GM18505 (cell line): ENCODE measurements at regions not wholly inside any gene's neighbourhood (a gene's known extent, or its start where the extent isn't known, plus 50 kb on each side); places are given as distances from the start of the nearest gene placed in this dataset.
"Not testable (repeated sequence)": the region's sequence is repeated elsewhere in the genome, so short reads cannot be mapped to it uniquely, and the experiment has no call there.

Experiments used
- ATAC-seq: cut with Tn5 transposase; IDR thresholded peaks from one replicate; pipeline ENCODE4 v1.9.1; 2021; ENCODE audit not compliant: unreplicated experiment
- POLR2A ChIP-seq: IDR thresholded peaks from 4 replicates; pipeline ENCODE4 v1.6.1; 2011; ENCODE audit warnings: borderline replicate concordance; ENCODE audit not compliant: insufficient read depth, insufficient read length; ENCODE audit errors: extremely low read depth

DNA sequence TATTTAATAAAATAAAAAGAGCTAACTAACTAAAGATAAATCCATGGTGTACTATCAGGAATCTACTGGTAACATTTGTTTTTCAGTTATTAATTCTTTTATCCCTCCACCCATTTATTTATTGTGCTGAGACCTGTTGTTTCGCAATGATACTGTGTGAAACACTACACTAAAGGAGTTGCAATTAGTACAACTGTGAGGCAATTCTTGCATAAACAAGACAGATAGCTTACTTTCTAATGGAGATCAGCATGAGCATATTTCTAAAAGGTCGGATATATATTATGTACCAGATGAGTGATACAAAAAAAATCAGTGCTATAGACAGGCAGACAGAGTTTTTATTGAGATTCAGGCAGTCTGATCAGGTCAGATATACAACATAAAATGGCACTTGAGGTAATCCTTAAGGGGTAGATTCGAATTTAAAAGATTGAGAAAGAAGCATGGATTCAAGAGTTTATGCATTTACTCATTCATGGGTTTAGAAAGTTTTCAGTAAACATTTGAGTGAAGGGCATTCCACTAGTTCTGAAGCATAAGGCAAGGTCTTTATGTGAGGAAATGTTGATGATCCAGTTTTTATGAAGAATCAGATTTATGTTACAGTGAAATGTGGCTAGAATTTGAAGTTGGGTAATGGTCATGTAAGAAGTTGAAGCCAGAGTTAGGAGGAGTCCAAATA, 147.6 kb downstream of the POLR1F start:
- TF ChIP-seq POLR2A = no peak

GRCh38 chr7:19560111-19560883, 148.5 kb downstream of the POLR1F start:
- no peak for TF ChIP-seq POLR2A
- no peak for ATAC-seq

More for the DNA sequence above, 147.6 kb downstream of the POLR1F start:
- no peak for ATAC-seq

DNA sequence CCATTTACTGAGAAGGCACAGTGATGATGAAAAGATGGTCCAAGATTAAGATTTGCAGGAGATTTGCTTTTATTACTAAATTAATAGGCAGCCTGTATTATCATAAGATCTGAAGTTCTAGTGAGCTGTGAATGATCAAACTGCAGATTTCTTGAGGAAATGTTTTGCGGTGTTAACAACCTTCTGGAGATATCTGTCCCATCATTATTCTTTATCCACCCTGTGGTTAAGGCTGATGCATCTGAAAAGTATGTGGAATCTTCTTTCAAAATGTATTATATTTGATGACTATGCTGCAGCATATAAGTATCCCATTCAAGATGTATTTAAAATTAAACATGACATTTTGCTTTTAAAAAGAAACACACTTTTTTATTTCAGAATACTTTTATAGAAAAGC, 150.3 kb downstream of the POLR1F start:
- TF ChIP-seq POLR2A = no peak
- no peak for ATAC-seq

DNA sequence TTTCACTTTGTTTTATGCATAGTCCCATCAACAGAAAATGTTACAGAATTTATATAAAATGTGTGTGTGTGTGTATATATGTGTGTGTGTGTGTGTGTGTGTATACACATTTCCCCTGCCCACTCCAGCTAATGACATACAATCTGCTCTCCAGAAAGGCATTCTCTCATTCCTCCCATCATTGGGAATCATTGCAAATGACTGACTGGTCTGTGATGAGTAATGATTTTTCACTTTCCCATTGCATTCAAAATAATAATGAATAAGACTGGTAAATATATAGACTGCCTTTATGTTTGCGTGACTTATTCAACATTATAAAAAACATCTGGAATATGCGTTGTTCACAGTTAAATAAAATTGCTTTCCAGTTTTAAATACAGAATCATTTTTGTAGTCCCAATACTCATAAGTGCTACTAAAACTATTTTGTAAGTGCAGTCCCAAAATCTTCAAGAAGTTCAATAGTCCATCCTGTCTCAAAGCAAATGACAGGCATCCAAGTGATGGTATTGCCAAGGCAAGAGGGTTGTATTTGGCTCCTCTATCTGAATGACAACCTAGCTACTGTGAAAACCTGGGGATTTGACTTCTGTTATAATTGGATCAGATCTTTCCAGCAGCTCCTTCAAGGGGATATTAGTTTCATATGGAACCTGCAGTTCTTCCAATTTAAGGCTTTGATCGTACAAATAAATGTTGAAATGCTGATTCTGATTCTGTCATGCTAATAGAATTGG, 150.9 kb downstream of the POLR1F start:
- TF ChIP-seq POLR2A = no peak
- ATAC-seq = no peak

DNA sequence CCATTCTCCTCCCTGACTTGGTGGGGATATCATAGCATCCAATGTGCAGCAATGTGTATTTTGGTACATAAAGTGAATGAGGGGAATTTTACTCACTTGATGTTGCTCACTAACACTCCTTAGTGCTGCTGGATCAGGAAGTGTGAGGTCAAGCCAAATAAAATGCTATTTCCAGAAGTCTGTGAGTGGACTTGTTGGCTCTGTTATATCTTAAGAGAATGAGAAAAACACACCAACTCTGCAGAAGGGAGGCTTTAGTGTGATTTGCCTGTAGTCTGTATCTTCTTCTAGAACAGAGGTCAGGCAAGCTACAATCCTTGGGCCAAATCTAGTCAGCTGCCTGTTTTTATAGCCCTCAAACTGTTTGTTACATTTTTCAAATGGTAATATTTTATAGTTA, 154.3 kb downstream of the POLR1F start:
- no peak for ATAC-seq
- TF ChIP-seq POLR2A = no peak

- no peak for TF ChIP-seq POLR2A
Observed at GRCh38 chr7:19552576-19552975, 156.3 kb downstream of the POLR1F start.

DNA sequence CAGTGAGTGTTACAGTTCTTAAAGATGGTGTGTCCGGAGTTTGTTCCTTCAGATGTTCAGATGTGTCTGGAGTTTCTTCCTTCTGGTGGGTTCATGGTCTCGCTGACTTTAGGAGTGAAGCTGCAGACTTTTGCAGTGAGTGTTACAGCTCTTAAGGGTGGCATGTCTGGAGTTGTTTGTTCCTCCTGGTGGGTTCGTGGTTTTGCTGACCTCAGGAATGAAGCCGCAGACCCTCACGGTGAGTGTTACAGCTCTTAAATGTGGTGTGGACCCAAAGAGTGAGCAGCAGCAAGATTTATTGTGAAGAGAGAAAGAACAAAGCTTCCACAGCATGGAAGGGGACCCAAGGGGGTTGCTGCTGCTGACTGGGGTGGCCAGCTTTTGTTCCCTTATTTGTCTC, 159.6 kb downstream of the POLR1F start:
- ATAC-seq = not testable (repeated sequence)

More at GRCh38 chr7:19552576-19552975, 156.3 kb downstream of the POLR1F start:
- no peak for ATAC-seq

DNA sequence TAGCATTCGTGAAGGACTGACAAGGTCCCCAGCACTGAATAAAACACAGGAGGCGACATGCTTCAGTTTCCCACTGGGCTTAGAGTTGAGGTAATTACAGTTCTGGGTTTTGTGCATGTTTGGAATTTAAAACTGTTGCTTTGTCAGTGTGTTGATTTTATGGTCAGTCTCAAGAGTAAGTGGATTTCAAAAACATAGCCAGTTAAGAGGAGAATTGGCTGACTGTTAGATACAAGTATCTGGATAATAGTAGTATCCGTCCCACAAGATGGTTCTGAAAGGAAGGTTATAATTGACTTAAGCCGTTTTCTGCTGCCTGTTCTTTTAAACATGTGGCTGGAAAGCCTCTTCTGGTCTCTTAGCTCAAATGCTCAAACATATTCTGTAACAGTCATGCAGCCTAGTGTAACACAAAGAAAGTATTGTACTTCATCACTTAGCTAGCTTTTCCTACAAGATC, 170.9 kb downstream of the POLR1F start:
- no peak for TF ChIP-seq POLR2A
- no peak for ATAC-seq

DNA sequence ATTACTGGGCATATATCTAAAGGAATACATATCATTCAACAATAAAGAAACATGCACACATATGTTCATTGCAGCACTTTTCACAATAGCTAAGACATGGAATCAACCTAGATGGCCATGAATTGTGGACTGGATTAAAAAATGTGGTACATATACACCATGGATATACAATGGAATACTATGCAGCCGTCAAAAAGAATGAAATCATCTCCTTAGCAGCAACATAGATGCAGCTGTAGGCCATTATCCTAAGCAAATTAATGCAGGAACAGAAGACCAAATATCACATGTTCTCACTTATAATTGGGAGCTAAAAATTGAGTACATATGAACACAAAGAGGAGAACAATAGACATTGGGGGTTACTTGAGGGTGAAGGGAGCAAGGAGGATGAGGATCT, 175.6 kb downstream of the POLR1F start:
- no peak for TF ChIP-seq POLR2A
- ATAC-seq = no peak

DNA sequence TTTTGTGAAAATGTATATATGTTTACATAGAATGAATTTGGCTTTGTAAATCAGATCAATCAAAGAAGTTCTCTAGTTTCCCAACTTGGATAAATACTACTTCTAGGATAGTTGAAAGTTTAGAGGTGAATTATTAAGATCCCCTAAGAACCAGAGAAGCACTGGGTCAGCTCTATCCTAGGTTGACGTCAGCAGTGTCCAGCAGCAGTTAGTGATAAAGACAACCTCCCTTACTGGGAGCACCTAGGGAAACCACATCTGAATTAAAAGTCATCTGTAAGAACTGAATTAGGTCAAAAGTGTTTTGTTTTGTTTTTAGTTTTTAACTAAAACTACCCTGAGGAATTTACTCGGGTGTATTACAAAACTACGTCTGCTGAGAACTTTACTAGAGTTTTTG, 178.0 kb downstream of the POLR1F start:
- no peak for TF ChIP-seq POLR2A
- ATAC-seq = no peak

- no peak for TF ChIP-seq POLR2A
- ATAC-seq = no peak
Observed at GRCh38 chr7:19530261-19530660, 178.6 kb downstream of the POLR1F start.

DNA sequence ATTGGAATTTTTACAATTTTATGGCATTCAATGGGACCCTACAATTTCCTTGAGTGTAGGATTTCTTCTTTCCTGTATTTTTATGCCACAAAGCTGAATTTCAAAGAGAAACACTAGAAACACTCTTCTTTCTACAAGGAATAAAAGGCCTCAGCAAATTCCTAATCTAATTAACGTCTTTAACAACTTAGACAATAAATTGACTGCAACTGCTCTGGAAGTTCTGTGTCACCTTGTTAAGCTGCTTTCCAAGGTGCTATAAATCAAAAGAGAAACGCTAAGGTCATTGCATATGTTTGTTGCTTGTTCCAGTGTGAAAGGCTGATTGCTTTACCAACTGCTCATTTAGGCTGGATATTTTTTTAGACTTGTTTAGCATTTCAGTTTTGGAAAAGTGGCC, 182.2 kb downstream of the POLR1F start:
- no peak for ATAC-seq
- TF ChIP-seq POLR2A = no peak

GRCh38 chr7:19522486-19522885, 186.4 kb downstream of the POLR1F start:
- no peak for ATAC-seq
- TF ChIP-seq POLR2A = no peak
